SU-DHL-6 (cell line): ENCODE measurements at regions not wholly inside any gene's neighbourhood (a gene's known extent, or its start where the extent isn't known, plus 50 kb on each side); places are given as distances from the start of the nearest gene placed in this dataset.
A peak's percentile ranks its signal among the peaks of the same experiment; 100 is the strongest.

Experiments used
- H2AFZ ChIP-seq: fragments of 200-600 bp; sonication (generic); 2 replicates; pipeline ENCODE4 v1.6.1; 2014; ENCODE audit warnings: low read depth, mild to moderate bottlenecking, moderate library complexity, mixed read lengths, antibody characterized with exemption, low read length; ENCODE audit not compliant: severe bottlenecking
- H3F3A ChIP-seq: fragments of 200-600 bp; shearing (Covaris generic); 2 replicates; pipeline ENCODE4 v1.6.0; 2016; ENCODE audit warnings: antibody characterized with exemption, mild to moderate bottlenecking; ENCODE audit not compliant: insufficient read depth
- H3K27ac ChIP-seq: fragments of 200-600 bp; sonication (generic); 2 replicates; pipeline ENCODE4 v1.5.1; 2016; ENCODE audit warnings: low read depth, mild to moderate bottlenecking, low read length, moderate library complexity, mixed read lengths
- H3K27me3 ChIP-seq: fragments of 200-600 bp; sonication (generic), shearing (Covaris generic); 2 replicates; pipeline ENCODE4 v1.6.0; 2014; ENCODE audit warnings: mild to moderate bottlenecking, low read length
- H3K36me3 ChIP-seq: fragments of 200-600 bp; sonication (generic); 2 replicates; pipeline ENCODE4 v1.6.1; 2014; ENCODE audit warnings: mild to moderate bottlenecking, low read length, mixed read lengths
- H3K4me2 ChIP-seq: fragments of 300-600, 200-600 bp; shearing (Covaris generic), sonication (generic); 2 replicates; pipeline ENCODE4 v1.6.0; 2014; ENCODE audit warnings: low read length, low read depth, mild to moderate bottlenecking; ENCODE audit not compliant: poor library complexity, severe bottlenecking
- H3K4me3 ChIP-seq: fragments of 200-600 bp; sonication (generic); 2 replicates; pipeline ENCODE4 v1.5.1; 2014; ENCODE audit warnings: antibody characterized with exemption, low read length, mild to moderate bottlenecking, mixed read lengths; ENCODE audit not compliant: insufficient read depth, poor library complexity, severe bottlenecking
- H3K79me2 ChIP-seq: fragments of 200-600 bp; sonication (generic); 2 replicates; pipeline ENCODE4 v1.6.1; 2014; ENCODE audit warnings: mild to moderate bottlenecking, low read length, moderate library complexity; ENCODE audit not compliant: insufficient read depth
- H3K9ac ChIP-seq: fragments of 200-600 bp; sonication (generic); 2 replicates; pipeline ENCODE4 v1.7.0; 2014; ENCODE audit warnings: mild to moderate bottlenecking, low read length
- H3K9me2 ChIP-seq: fragments of 200-600 bp; sonication (generic); replicated peaks from 2 replicates; pipeline ENCODE4 v1.6.1; 2014; ENCODE audit warnings: low read length; ENCODE audit not compliant: insufficient read depth
- H3K9me3 ChIP-seq: fragments of 200-600 bp; sonication (generic); 2 replicates; pipeline ENCODE4 v1.6.1; 2014; ENCODE audit warnings: low read length, mixed read lengths; ENCODE audit not compliant: insufficient read depth
- H4K20me1 ChIP-seq: fragments of 200-600 bp; sonication (generic); 2 replicates; pipeline ENCODE4 v1.6.1; 2014; ENCODE audit warnings: low read depth, mild to moderate bottlenecking, antibody characterized with exemption, low read length, moderate library complexity, mixed read lengths
- EZH2phosphoT487 ChIP-seq: fragments of 200-600 bp; sonication (generic), shearing (Covaris generic); conservative IDR thresholded peaks from 2 replicates; pipeline ENCODE4 v1.6.1; 2018; ENCODE audit warnings: mild to moderate bottlenecking, antibody characterized with exemption, low read length, moderate library complexity, mixed read lengths
- TF ChIP-seq, protein P1 (sequence below): fragments of 200-600 bp; sonication (generic); IDR thresholded peaks from one replicate; pipeline ENCODE4 v1.5.1; 2017; ENCODE audit warnings: antibody characterized with exemption, mild to moderate bottlenecking, low read length, moderate library complexity; ENCODE audit not compliant: insufficient read depth, poor library complexity, severe bottlenecking

GRCh38 chr3:104951426-104951825, 415.3 kb upstream of the ALCAM start:
- no peak for TF ChIP-seq EZH2phosphoT487
- Histone ChIP-seq H3K4me2 (no peak overlapping the region), H3K27ac (no peak overlapping the region), H3F3A (no peaks in the 10 kb centered on the region), H3K9me2 (no peaks in the 10 kb centered on the region), H3K27me3 (no peaks in the 10 kb centered on the region), H4K20me1 (no peaks in the 10 kb centered on the region), H3K36me3 (no peaks in the 10 kb centered on the region), H2AFZ (peak overlapping the region; percentile 45), H3K9me3 (no peaks in the 10 kb centered on the region), H3K4me3 (no peak overlapping the region), H3K79me2 (no peaks in the 10 kb centered on the region), H3K9ac (no peak overlapping the region)

DNA sequence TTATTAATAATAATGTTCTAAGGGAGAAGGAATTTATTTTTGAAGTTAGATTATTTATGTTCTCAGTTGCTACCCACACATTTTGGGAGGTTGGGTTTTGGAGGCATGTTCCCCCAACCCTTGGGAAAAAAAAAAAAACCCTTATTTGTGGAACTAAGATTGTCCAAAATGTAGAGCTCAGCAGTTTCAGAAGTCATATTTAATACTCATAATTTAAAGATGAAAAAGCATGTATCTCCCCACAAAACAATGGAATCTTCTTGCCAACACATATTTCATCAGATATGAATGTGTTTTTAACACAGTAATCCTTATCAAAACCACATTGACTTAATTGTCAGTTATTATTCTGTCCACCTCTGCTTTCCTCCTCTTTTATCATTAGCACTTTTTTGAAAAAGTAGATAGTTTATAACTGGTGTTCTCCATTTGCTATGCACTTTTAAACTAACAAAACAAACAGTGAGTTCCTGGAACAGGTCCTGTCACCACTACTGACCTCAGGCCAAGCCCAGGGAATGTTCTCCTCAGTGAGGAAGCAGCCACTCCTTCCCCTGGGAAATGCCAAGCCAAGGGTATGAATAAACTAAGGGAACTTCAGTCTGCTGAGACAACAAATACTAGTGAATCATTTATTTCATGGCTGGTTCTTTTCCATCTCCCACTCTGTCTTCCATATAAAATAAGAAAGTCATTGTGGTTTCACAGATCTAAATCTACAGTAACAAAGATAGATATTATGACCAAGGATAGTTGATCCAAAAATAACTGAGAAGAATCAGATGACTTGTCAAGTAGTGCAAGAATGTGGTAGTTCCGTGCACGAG, 414.4 kb upstream of the ALCAM start:
- H4K20me1 ChIP-seq = no peaks in the 10 kb centered on the region
- H3K36me3 ChIP-seq = no peaks in the 10 kb centered on the region
- H3K27ac ChIP-seq = no peak overlapping the region
- no peak overlapping the region for H3K4me3 ChIP-seq
- no peaks in the 10 kb centered on the region for H3K9me3 ChIP-seq
- no peak overlapping the region for H2AFZ ChIP-seq
- H3K79me2 ChIP-seq = no peaks in the 10 kb centered on the region
- no peaks in the 10 kb centered on the region for H3K27me3 ChIP-seq
- TF ChIP-seq, protein P1, sequence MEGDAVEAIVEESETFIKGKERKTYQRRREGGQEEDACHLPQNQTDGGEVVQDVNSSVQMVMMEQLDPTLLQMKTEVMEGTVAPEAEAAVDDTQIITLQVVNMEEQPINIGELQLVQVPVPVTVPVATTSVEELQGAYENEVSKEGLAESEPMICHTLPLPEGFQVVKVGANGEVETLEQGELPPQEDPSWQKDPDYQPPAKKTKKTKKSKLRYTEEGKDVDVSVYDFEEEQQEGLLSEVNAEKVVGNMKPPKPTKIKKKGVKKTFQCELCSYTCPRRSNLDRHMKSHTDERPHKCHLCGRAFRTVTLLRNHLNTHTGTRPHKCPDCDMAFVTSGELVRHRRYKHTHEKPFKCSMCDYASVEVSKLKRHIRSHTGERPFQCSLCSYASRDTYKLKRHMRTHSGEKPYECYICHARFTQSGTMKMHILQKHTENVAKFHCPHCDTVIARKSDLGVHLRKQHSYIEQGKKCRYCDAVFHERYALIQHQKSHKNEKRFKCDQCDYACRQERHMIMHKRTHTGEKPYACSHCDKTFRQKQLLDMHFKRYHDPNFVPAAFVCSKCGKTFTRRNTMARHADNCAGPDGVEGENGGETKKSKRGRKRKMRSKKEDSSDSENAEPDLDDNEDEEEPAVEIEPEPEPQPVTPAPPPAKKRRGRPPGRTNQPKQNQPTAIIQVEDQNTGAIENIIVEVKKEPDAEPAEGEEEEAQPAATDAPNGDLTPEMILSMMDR = no peak
- TF ChIP-seq EZH2phosphoT487 = no peak
- H3K4me2 ChIP-seq = no peak overlapping the region
- no peaks in the 10 kb centered on the region for H3F3A ChIP-seq
- H3K9me2 ChIP-seq = no peaks in the 10 kb centered on the region
- no peak overlapping the region for H3K9ac ChIP-seq

DNA sequence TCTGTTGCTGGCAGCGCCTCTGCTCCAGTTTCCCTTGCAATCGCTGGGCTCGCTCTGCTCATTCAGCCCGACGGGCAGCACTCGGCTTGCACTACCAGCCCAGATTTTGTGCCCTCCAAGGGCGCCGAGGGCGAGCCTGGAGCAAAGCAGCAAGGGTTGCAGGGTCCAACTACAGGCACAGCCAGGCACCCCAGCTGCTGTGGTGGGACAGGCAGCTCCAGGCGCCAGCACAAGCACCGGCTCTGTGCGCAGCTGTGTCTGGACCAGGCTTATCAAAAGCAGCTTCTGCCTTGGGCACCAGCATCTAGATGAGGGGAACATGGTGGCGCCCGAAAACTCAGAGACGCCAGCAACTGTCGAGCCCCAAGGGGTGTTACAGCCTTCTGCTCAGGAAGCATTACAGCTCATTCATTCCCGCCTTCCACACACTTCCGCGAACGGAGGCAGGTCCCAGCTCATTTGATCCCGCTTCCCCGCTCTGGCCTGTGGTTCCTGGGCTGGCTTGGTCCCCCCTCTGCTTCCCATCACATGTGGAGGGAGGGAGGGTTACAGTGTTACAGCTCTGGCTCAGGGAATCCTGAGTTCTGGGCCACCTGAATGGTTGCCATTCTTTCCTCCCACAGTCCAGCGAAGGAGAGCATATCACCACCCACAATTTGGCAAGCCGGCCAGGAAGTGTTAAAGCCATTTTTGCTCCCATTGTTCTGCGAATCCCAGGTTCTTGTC, 409.9 kb upstream of the ALCAM start:
- no peak overlapping the region for H3K4me2 ChIP-seq
- H3K9me2 ChIP-seq = no peaks in the 10 kb centered on the region
- H3K9me3 ChIP-seq = no peaks in the 10 kb centered on the region
- no peaks in the 10 kb centered on the region for H3K36me3 ChIP-seq
- no peaks in the 10 kb centered on the region for H3K79me2 ChIP-seq
- no peaks in the 10 kb centered on the region for H3F3A ChIP-seq
- H2AFZ ChIP-seq = no peak overlapping the region
- H3K27me3 ChIP-seq = no peaks in the 10 kb centered on the region
- TF ChIP-seq, protein P1 = no peak
- no peak for TF ChIP-seq EZH2phosphoT487
- H3K4me3 ChIP-seq = no peak overlapping the region
- H4K20me1 ChIP-seq = no peaks in the 10 kb centered on the region
- no peak overlapping the region for H3K9ac ChIP-seq
- H3K27ac ChIP-seq = no peak overlapping the region

- Histone ChIP-seq H3K36me3 (no peaks in the 10 kb centered on the region), H3K79me2 (no peaks in the 10 kb centered on the region), H3K27me3 (no peaks in the 10 kb centered on the region), H3K9me3 (no peaks in the 10 kb centered on the region), H3F3A (no peaks in the 10 kb centered on the region), H3K9me2 (no peaks in the 10 kb centered on the region), H3K4me3 (no peak overlapping the region), H3K4me2 (no peak overlapping the region), H2AFZ (no peak overlapping the region), H3K9ac (no peak overlapping the region), H3K27ac (no peak overlapping the region), H4K20me1 (no peaks in the 10 kb centered on the region)
- TF ChIP-seq EZH2phosphoT487 = no peak
- TF ChIP-seq, protein P1 = no peak
Observed at GRCh38 chr3:104960579-104960978, 406.1 kb upstream of the ALCAM start.
